AG09319 (cell line): ENCODE measurements at regions not wholly inside any gene's neighbourhood (a gene's known extent, or its start where the extent isn't known, plus 50 kb on each side); places are given as distances from the start of the nearest gene placed in this dataset.

Experiments
- DNase-seq: peaks from one replicate; pipeline ENCODE4 v3.0.0-alpha.2; 2010; ENCODE audit warnings: low read depth; ENCODE audit errors: extremely low read depth
- CTCF ChIP-seq: IDR thresholded peaks from 2 replicates; pipeline ENCODE4 v1.5.1; 2011; ENCODE audit warnings: low read depth, mild to moderate bottlenecking, inconsistent platforms, low read length, moderate library complexity

- no peak for TF ChIP-seq CTCF
- no peak for DNase-seq
These were observed 184.3 kb upstream of the NUDT6 start for GRCh38 chr4:123106747-123107146.

- TF ChIP-seq CTCF = no peak
- no peak for DNase-seq
These were observed 185.3 kb upstream of the NUDT6 start for GRCh38 chr4:123107444-123108252.

- no peak for DNase-seq
- TF ChIP-seq CTCF = no peak
These were observed 186.7 kb upstream of the NUDT6 start for GRCh38 chr4:123109139-123109538.

- no peak for TF ChIP-seq CTCF
- DNase-seq = no peak
These were observed 187.8 kb upstream of the NUDT6 start for GRCh38 chr4:123110147-123110546.

- DNase-seq = no peak
- TF ChIP-seq CTCF = no peak
These were observed 188.3 kb upstream of the NUDT6 start for GRCh38 chr4:123110685-123111084.

- TF ChIP-seq CTCF = no peak
These were observed 190.8 kb upstream of the NUDT6 start for GRCh38 chr4:123113155-123113554.

GRCh38 chr4:123114084-123114914 lies 191.9 kb upstream of the NUDT6 start:
- no peak for TF ChIP-seq CTCF
- no peak for DNase-seq

More at GRCh38 chr4:123113155-123113554, 190.8 kb upstream of the NUDT6 start:
- DNase-seq = no peak
